ENCODE measurements at regions not wholly inside any gene's neighbourhood (a gene's known extent, or its start where the extent isn't known, plus 50 kb on each side); places are given as distances from the start of the nearest gene placed in this dataset.

DNA sequence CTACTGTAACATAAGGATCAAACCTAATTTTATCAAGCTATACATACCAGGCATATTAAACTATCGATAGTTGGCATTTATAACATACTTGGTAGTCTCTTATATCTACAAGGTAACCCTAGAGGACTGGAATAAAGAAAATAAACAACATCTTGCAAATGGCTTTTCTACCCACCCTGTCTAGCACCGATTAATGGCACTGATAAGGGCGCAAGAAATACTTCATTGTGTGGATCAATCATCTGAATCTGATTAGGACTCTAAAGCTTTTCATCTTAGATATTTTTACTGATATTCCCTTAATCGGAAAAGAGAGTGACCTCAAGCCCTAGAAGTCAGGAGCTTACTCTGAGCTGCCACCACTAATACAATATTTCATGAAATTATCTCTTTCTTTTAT, 1461.7 kb upstream of the PIK3C3 start:
- H3K9me3 Mint-ChIP-seq (ENCODE audit: unreplicated experiment), result no peaks in the 10 kb centered on the region
- POLR2A ChIA-PET, result no interaction called here
- CTCF ChIA-PET, result interaction anchor here (0.7 kb wide), 1 partner anchor 603 kb away, joined by 3 read pairs; no protein-coding TSS in a partner anchor
- no peaks in the 10 kb centered on the region for H3K36me3 Mint-ChIP-seq (ENCODE audit: insufficient read depth, unreplicated experiment)
- H3K4me1 Mint-ChIP-seq (ENCODE audit: insufficient read depth, unreplicated experiment), result no peaks in the 10 kb centered on the region
- BruUV-seq (replicated peaks), result no TSS peak
- H3K27ac Mint-ChIP-seq (ENCODE audit: low read depth, unreplicated experiment), result no peak overlapping the region
- TF ChIP-seq, protein P1, sequence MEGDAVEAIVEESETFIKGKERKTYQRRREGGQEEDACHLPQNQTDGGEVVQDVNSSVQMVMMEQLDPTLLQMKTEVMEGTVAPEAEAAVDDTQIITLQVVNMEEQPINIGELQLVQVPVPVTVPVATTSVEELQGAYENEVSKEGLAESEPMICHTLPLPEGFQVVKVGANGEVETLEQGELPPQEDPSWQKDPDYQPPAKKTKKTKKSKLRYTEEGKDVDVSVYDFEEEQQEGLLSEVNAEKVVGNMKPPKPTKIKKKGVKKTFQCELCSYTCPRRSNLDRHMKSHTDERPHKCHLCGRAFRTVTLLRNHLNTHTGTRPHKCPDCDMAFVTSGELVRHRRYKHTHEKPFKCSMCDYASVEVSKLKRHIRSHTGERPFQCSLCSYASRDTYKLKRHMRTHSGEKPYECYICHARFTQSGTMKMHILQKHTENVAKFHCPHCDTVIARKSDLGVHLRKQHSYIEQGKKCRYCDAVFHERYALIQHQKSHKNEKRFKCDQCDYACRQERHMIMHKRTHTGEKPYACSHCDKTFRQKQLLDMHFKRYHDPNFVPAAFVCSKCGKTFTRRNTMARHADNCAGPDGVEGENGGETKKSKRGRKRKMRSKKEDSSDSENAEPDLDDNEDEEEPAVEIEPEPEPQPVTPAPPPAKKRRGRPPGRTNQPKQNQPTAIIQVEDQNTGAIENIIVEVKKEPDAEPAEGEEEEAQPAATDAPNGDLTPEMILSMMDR (IDR thresholded peaks at IDR 0.05; ENCODE audit: unreplicated experiment), result no peak
- no peak overlapping the region for H3K4me3 Mint-ChIP-seq (ENCODE audit: unreplicated experiment)
- no peaks in the 10 kb centered on the region for H3K27me3 Mint-ChIP-seq (ENCODE audit: insufficient read depth, unreplicated experiment)
- intact Hi-C loops (cut with micrococcal nuclease), result no loop called here
- no peak for DNase-seq (ENCODE audit: unreplicated experiment)

DNA sequence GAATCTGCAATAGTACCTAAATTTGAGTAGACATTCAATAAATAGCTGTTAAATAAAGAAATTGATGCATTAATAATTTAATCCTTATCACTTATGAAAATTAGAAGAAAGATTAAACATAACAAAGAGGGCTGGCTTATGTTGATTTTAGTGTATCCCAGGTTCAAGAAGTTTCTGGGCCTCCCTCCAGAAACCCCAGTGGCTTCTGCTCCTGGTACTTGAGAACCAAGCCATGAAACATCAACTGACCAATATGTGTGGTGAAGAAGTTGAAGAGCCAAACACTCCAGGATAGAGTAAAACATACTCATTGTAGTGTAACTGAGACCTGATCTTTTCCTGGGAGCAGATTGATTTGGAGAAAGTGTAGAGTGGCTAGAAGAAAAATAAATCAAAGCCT, 1465.7 kb upstream of the PIK3C3 start:
- DNase-seq (ENCODE audit: unreplicated experiment), result no peak
- Mint-ChIP-seq H3K27me3 (ENCODE audit: insufficient read depth, unreplicated experiment) (no peaks in the 10 kb centered on the region), H3K4me3 (ENCODE audit: unreplicated experiment) (no peak overlapping the region), H3K9me3 (ENCODE audit: unreplicated experiment) (peaks cover 7% of the 10 kb centered on the region), H3K4me1 (ENCODE audit: insufficient read depth, unreplicated experiment) (no peaks in the 10 kb centered on the region), H3K27ac (ENCODE audit: low read depth, unreplicated experiment) (no peak overlapping the region), H3K36me3 (ENCODE audit: insufficient read depth, unreplicated experiment) (no peaks in the 10 kb centered on the region)
- intact Hi-C loops (cut with micrococcal nuclease), result no loop called here
- TF ChIP-seq, protein P1 (IDR thresholded peaks at IDR 0.05; ENCODE audit: unreplicated experiment), result no peak
- CTCF ChIA-PET, result no interaction called here
- POLR2A ChIA-PET, result no interaction called here
- no TSS peak for BruUV-seq (replicated peaks)

DNA sequence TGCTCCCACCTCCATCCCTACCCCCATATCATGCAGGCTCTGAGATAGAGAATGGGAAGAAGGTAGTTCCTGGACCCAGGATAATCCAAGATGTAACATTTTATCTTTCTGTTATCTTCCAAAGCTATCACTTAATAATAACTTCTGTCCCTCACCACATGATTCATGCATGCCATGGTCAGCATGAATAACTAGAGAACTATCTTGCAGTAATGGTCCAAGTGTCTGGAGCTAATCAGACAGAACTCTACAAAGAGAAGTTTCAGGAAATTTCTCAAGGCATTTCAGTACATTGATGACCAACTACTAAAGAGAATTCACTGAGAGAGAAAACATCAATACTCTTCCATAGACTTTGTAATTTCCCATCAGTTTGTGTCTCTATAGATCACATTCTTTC, 1469.7 kb upstream of the PIK3C3 start:
- no peak for DNase-seq (ENCODE audit: unreplicated experiment)
- TF ChIP-seq, protein P1 (IDR thresholded peaks at IDR 0.05; ENCODE audit: unreplicated experiment), result no peak
- intact Hi-C loops (cut with micrococcal nuclease), result no loop called here
- Mint-ChIP-seq H3K27ac (ENCODE audit: low read depth, unreplicated experiment) (no peak overlapping the region), H3K27me3 (ENCODE audit: insufficient read depth, unreplicated experiment) (no peaks in the 10 kb centered on the region), H3K36me3 (ENCODE audit: insufficient read depth, unreplicated experiment) (no peaks in the 10 kb centered on the region), H3K4me3 (ENCODE audit: unreplicated experiment) (no peak overlapping the region), H3K4me1 (ENCODE audit: insufficient read depth, unreplicated experiment) (no peaks in the 10 kb centered on the region), H3K9me3 (ENCODE audit: unreplicated experiment) (peaks cover 7% of the 10 kb centered on the region)
- POLR2A ChIA-PET, result no interaction called here
- CTCF ChIA-PET, result interaction anchor here (0.6 kb wide), 1 partner anchor 27 kb away, joined by 3 read pairs; no protein-coding TSS in a partner anchor
- BruUV-seq (replicated peaks), result no TSS peak

DNA sequence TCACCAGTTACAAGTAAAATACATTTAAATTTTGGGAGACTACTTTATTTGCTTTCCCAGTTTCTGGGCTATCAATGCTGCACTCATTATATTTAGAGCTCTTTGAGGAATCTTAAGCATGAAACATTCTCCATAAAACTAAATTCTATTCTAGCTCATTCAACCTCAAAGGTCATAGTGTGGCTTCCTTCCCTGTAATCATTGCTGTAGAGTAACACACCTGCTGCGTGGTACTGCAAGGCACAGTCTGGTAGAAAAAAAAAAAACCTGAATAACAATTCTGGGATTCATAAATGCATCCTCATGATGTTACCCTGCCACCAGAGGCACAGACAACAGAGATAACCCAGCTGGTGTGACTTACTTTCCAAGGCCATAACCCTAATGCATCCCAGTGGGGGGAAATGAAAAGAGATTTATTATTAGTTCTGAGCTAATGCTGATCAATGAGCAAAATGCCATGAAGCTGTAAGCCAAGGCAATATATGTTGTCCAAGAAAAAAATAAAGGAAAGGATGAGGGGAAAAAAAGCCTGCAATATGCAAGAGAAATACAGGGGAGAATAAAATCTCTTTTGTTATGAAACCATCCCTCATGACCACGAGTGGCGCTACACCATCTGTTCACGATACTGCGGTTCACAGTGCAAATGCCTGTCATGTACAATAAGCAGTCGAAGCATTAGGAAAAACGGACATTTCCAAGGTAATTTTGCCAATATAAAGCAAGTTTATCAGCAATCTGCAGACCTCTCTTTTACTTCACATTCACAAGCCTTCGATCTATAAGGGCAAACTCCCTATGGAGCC, 1481.6 kb upstream of the PIK3C3 start:
- H3K27me3 Mint-ChIP-seq (ENCODE audit: insufficient read depth, unreplicated experiment), result no peaks in the 10 kb centered on the region
- TF ChIP-seq, protein P1 (IDR thresholded peaks at IDR 0.05; ENCODE audit: unreplicated experiment), result no peak
- POLR2A ChIA-PET, result no interaction called here
- H3K4me1 Mint-ChIP-seq (ENCODE audit: insufficient read depth, unreplicated experiment), result no peaks in the 10 kb centered on the region
- H3K36me3 Mint-ChIP-seq (ENCODE audit: insufficient read depth, unreplicated experiment), result no peaks in the 10 kb centered on the region
- H3K4me3 Mint-ChIP-seq (ENCODE audit: unreplicated experiment), result no peak overlapping the region
- no peak for DNase-seq (ENCODE audit: unreplicated experiment)
- H3K27ac Mint-ChIP-seq (ENCODE audit: low read depth, unreplicated experiment), result no peak overlapping the region
- no TSS peak for BruUV-seq (replicated peaks)
- intact Hi-C loops (cut with micrococcal nuclease), result no loop called here
- H3K9me3 Mint-ChIP-seq (ENCODE audit: unreplicated experiment), result no peaks in the 10 kb centered on the region
- CTCF ChIA-PET, result interaction anchor here (0.9 kb wide), 1 partner anchor 23 kb away, joined by 3 read pairs; no protein-coding TSS in a partner anchor

All from MCF 10A (cell line).